ENCODE measurements at regions not wholly inside any gene's neighbourhood (a gene's known extent, or its start where the extent isn't known, plus 50 kb on each side); places are given as distances from the start of the nearest gene placed in this dataset.
"Not testable (repeated sequence)": the region's sequence is repeated elsewhere in the genome, so short reads cannot be mapped to it uniquely, and the experiment has no call there.

GRCh38 chrX:140086691-140087090 lies 121.4 kb upstream of the CXorf66 start:
- peaks cover 5% of the 10 kb centered on the region; the same call in 1 of the 2 replicates for H3K27me3 ChIP-seq (ENCODE audit: insufficient read depth)
- H4K20me1 ChIP-seq (replicated peaks; ENCODE audit: insufficient read depth): no peaks in the 10 kb centered on the region
- TF ChIP-seq ETS1 (IDR thresholded peaks at IDR 0.05) (no peak), ZNF114 (CRISPR knock-in tag; IDR thresholded peaks at IDR 0.05) (no peak), POLR2AphosphoS5 (IDR thresholded peaks at IDR 0.05; ENCODE audit: low read depth) (no peak), CTCF (conservative IDR thresholded peaks at IDR 0.05; ENCODE audit: low read depth in 2 of 2) (no peak), STAT1 (IDR thresholded peaks at IDR 0.05; ENCODE audit: unreplicated experiment) (no peak)
- H3K4me2 ChIP-seq: no peak overlapping the region
- DNase-seq (ENCODE audit: low spot score) (no peak), ATAC-seq (no peak)
- Mint-ChIP-seq H3K9me3 (no peaks in the 10 kb centered on the region; the same call in 2 of the 3 replicates), H3K4me1 (peaks cover 18% of the 10 kb centered on the region; the same call in 2 of the 3 replicates), H3K27me3 (ENCODE audit: insufficient read depth, low read depth, poor library complexity) (peaks cover 2% of the 10 kb centered on the region), H3K36me3 (ENCODE audit: low read depth) (no peaks in the 10 kb centered on the region), H3K27ac (no peak overlapping the region), H3K4me3 (no peak overlapping the region)
- H3K79me2 ChIP-seq (replicated peaks; ENCODE audit: insufficient read depth): no peaks in the 10 kb centered on the region
- H3K27ac ChIP-seq (ENCODE audit: low read depth): no peak overlapping the region
- H3K4me1 ChIP-seq (ENCODE audit: insufficient read depth): peaks cover 16% of the 10 kb centered on the region; the same call in 1 of the 2 replicates
- no peaks in the 10 kb centered on the region for H3K9me2 ChIP-seq (ENCODE audit: insufficient read depth)
- no peaks in the 10 kb centered on the region for H3F3A ChIP-seq (replicated peaks; ENCODE audit: low read depth)
- H3K4me3 ChIP-seq: no peak overlapping the region
- H2AFZ ChIP-seq: no peak overlapping the region
- H3K36me3 ChIP-seq (ENCODE audit: insufficient read depth): no peaks in the 10 kb centered on the region

GRCh38 chrX:140074851-140075250 lies 109.5 kb upstream of the CXorf66 start:
- not testable (repeated sequence) for H3K4me1 ChIP-seq (ENCODE audit: insufficient read depth); H3K36me3 ChIP-seq (ENCODE audit: insufficient read depth); DNase-seq (ENCODE audit: low spot score); H3K4me3 Mint-ChIP-seq; ATAC-seq; H3K27me3 Mint-ChIP-seq (ENCODE audit: insufficient read depth, low read depth, poor library complexity); H4K20me1 ChIP-seq (replicated peaks; ENCODE audit: insufficient read depth); H3K27ac ChIP-seq (ENCODE audit: low read depth); H3K4me1 Mint-ChIP-seq; H3K79me2 ChIP-seq (replicated peaks; ENCODE audit: insufficient read depth); H3K9me3 Mint-ChIP-seq; H3F3A ChIP-seq (replicated peaks; ENCODE audit: low read depth); H2AFZ ChIP-seq; H3K4me2 ChIP-seq; H3K27ac Mint-ChIP-seq; H3K36me3 Mint-ChIP-seq (ENCODE audit: low read depth); H3K9me2 ChIP-seq (ENCODE audit: insufficient read depth); H3K4me3 ChIP-seq; H3K27me3 ChIP-seq (ENCODE audit: insufficient read depth)

- ATAC-seq (no peak), DNase-seq (ENCODE audit: low spot score) (no peak)
- H3K4me3 Mint-ChIP-seq: no peak overlapping the region
- Histone ChIP-seq H3K36me3 (ENCODE audit: insufficient read depth) (no peaks in the 10 kb centered on the region), H3K4me3 (no peak overlapping the region), H3K4me1 (ENCODE audit: insufficient read depth) (no peaks in the 10 kb centered on the region), H3K9me2 (ENCODE audit: insufficient read depth) (no peaks in the 10 kb centered on the region), H3K4me2 (no peak overlapping the region), H3K27me3 (ENCODE audit: insufficient read depth) (no peaks in the 10 kb centered on the region), H3K79me2 (replicated peaks; ENCODE audit: insufficient read depth) (no peaks in the 10 kb centered on the region), H3K27ac (ENCODE audit: low read depth) (no peak overlapping the region), H4K20me1 (replicated peaks; ENCODE audit: insufficient read depth) (no peaks in the 10 kb centered on the region), H3F3A (replicated peaks; ENCODE audit: low read depth) (no peaks in the 10 kb centered on the region), H2AFZ (no peak overlapping the region)
- no peaks in the 10 kb centered on the region for H3K36me3 Mint-ChIP-seq (ENCODE audit: low read depth)
- no peak overlapping the region for H3K27ac Mint-ChIP-seq
- H3K4me1 Mint-ChIP-seq: no peaks in the 10 kb centered on the region
- no peaks in the 10 kb centered on the region for H3K9me3 Mint-ChIP-seq
- H3K27me3 Mint-ChIP-seq (ENCODE audit: insufficient read depth, low read depth, poor library complexity): no peaks in the 10 kb centered on the region
- TF ChIP-seq ZNF462 (CRISPR knock-in tag; IDR thresholded peaks at IDR 0.05) (no peak), EZH2phosphoT487 (IDR thresholded peaks at IDR 0.05; ENCODE audit: unreplicated experiment) (no peak), CREB1 (CRISPR knock-in tag; IDR thresholded peaks at IDR 0.05; ENCODE audit: low read depth) (no peak), ZNF331 (CRISPR knock-in tag; IDR thresholded peaks at IDR 0.05; ENCODE audit: low read depth) (no peak), POLR2AphosphoS5 (IDR thresholded peaks at IDR 0.05; ENCODE audit: low read depth) (no peak)
Measured at GRCh38 chrX:140071037-140071436, 105.7 kb upstream of the CXorf66 start.

All from GM23338 (cell line).